ENCODE measurements at regions not wholly inside any gene's neighbourhood (a gene's known extent, or its start where the extent isn't known, plus 50 kb on each side); places are given as distances from the start of the nearest gene placed in this dataset.

DNA sequence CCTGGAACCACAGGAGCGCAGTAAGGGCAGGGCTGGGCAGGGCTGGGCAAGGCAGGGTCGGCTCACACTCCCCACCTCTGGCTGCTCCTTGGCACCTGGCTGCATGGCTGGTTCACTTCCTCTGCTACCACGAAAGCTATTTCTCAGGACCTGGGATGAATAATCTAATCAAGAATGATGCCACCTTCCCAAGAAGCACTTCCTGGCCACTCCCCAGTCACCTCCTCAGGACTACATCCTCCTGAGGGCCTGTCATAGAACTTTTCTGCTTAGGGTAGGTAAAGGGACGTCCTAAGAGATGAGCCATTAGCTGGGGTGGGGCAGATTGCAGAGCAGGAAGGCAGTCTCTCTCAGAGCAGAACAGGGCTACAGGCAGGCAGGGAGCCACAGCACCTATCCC, 288.2 kb upstream of the MAP3K1 start:
- Histone ChIP-seq H3K9me3 (no peaks in the 10 kb centered on the region), H3K27ac (no peak overlapping the region), H3K4me1 (peaks cover 0 to 12% of the 10 kb centered on the region in 2 donors), H3K36me3 (no peaks in the 10 kb centered on the region), H3K4me3 (no peak overlapping the region), H3K27me3 (no peaks in the 10 kb centered on the region)
- TF ChIP-seq, protein P1, sequence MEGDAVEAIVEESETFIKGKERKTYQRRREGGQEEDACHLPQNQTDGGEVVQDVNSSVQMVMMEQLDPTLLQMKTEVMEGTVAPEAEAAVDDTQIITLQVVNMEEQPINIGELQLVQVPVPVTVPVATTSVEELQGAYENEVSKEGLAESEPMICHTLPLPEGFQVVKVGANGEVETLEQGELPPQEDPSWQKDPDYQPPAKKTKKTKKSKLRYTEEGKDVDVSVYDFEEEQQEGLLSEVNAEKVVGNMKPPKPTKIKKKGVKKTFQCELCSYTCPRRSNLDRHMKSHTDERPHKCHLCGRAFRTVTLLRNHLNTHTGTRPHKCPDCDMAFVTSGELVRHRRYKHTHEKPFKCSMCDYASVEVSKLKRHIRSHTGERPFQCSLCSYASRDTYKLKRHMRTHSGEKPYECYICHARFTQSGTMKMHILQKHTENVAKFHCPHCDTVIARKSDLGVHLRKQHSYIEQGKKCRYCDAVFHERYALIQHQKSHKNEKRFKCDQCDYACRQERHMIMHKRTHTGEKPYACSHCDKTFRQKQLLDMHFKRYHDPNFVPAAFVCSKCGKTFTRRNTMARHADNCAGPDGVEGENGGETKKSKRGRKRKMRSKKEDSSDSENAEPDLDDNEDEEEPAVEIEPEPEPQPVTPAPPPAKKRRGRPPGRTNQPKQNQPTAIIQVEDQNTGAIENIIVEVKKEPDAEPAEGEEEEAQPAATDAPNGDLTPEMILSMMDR (IDR thresholded peaks at IDR 0.05) = no peak
- TF ChIP-seq POLR2A (IDR thresholded peaks at IDR 0.05) = no peak
- no peak for DNase-seq
- intact Hi-C loops (cut with DNase I; ENCODE audit: low total_unique reads) = no loop called here

DNA sequence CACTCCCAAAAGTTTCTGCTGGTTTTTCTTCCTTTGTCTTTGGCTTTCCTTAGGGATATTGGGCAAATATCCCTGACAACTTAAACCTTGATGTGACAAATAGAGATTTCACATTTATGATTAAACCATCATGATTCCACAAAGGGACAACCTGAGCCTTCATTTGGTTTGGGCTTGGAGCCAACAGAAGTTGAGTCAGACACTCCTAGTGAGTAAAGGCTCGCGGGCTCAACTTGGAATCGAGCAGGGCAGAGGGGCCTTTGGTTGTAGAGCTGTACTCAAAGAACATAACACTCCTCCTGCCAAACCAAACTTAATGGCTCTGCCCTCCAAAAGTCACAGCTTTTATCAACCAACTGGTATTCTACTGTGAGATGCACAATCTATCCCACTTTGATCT, 290.2 kb upstream of the MAP3K1 start:
- DNase-seq = peak in 1 of 2 donors; percentile 46
- intact Hi-C loops (cut with DNase I; ENCODE audit: low total_unique reads) = no loop called here
- H3K4me3 ChIP-seq = no peak overlapping the region
- H3K27ac ChIP-seq = no peak overlapping the region
- TF ChIP-seq, protein P1 (IDR thresholded peaks at IDR 0.05) = no peak
- no peak for TF ChIP-seq POLR2A (IDR thresholded peaks at IDR 0.05)
- no peaks in the 10 kb centered on the region for H3K9me3 ChIP-seq
- no peaks in the 10 kb centered on the region for H3K36me3 ChIP-seq
- H3K4me1 ChIP-seq = peaks cover 0 to 14% of the 10 kb centered on the region in 2 donors
- no peaks in the 10 kb centered on the region for H3K27me3 ChIP-seq

DNA sequence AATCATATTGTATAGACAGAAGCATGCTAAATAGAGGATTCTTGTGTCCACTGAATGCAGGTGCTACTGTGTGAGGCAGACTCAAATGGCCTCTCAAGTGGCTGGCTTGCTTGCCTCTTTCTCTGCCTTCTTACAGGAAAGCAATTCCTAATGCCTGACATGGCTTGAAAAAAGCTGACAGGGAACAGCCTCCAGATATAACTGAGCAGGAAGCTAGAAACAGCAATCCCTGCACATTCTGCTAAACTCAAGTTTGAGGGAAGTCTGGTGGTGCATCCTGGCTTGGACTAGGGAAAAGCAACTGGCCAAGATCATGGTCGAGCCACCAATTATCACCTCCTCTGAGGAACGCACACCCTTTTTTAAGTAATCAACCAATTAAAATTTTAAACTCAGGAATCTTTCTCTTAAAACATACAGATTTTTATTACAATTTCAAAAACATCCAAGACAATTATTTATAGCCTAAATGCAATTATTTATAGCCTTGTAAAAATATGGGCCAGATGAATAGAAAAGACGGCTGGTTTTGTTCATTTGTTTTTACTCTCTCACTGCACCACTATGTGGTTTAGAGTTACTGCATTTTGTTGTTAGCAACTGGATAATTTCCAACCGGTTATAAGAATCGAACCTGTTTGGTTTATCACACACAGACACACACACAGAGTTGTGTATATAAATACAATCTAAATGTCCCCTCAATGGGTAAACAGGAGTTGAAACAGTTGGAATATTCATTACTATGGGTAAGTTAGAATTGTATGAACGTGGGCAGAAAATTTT, 290.9 kb upstream of the ANKRD55 start:
- peak overlapping the region; percentile 62 to 64 for H3K27ac ChIP-seq
- H3K27me3 ChIP-seq = no peaks in the 10 kb centered on the region
- no peak overlapping the region for H3K4me3 ChIP-seq
- H3K4me1 ChIP-seq = peaks cover 0 to 14% of the 10 kb centered on the region in 2 donors
- H3K36me3 ChIP-seq = no peaks in the 10 kb centered on the region
- intact Hi-C loops (cut with DNase I; ENCODE audit: low total_unique reads) = no loop called here
- no peak for TF ChIP-seq POLR2A (IDR thresholded peaks at IDR 0.05)
- TF ChIP-seq, protein P1 (IDR thresholded peaks at IDR 0.05) = no peak
- DNase-seq = peak in 1 of 2 donors; percentile 36
- no peaks in the 10 kb centered on the region for H3K9me3 ChIP-seq

DNA sequence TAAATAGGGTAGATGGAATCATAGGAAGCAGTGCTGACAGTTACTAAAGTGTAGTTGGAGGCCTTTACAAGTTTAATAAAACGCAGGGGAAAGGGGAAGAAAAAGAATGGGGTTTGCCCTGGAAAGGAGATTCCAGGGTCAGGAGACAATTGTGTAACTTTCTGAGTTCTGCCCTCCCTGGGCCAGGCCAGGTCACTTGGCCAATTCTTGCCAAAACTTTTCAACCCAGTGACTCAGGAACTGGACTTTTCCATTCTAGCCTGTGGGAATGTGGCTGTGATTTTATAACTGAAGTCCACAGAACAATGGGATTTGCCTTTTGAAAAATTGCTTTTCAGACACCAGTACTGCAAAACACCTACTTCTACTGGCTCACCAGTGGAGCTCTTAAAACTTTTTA, 289.8 kb upstream of the ANKRD55 start:
- intact Hi-C loops (cut with DNase I; ENCODE audit: low total_unique reads) = no loop called here
- no peak overlapping the region for H3K4me3 ChIP-seq
- no peaks in the 10 kb centered on the region for H3K27me3 ChIP-seq
- DNase-seq = peak; percentile 40 to 58
- TF ChIP-seq POLR2A (IDR thresholded peaks at IDR 0.05) = no peak
- TF ChIP-seq, protein P1 (IDR thresholded peaks at IDR 0.05) = no peak
- H3K27ac ChIP-seq = peak overlapping the region; percentile 62 to 64
- H3K9me3 ChIP-seq = no peaks in the 10 kb centered on the region
- no peaks in the 10 kb centered on the region for H3K36me3 ChIP-seq
- H3K4me1 ChIP-seq = peaks cover 0 to 14% of the 10 kb centered on the region in 2 donors

DNA sequence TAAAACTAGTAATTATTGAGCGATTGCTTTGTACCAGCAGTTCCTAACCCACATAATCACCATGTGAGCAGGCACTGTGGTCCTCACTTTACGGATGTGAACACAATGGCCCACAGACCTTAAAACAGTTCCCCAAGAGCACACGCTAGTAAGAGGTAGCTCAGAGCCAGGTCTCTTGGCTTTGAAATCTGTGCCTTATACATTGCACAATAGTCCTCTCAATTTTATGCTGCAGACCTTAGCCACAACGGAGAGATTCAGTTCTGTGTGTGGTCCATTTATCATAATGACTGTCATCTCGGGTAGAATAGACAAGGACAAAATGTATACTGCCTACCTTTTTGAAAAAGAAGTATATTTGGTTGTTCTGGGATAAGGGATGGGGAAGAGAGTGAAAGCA, 289.0 kb upstream of the ANKRD55 start:
- no peak for DNase-seq
- peaks cover 0 to 14% of the 10 kb centered on the region in 2 donors for H3K4me1 ChIP-seq
- H3K4me3 ChIP-seq = no peak overlapping the region
- no peaks in the 10 kb centered on the region for H3K9me3 ChIP-seq
- H3K36me3 ChIP-seq = no peaks in the 10 kb centered on the region
- H3K27ac ChIP-seq = peak overlapping the region in 1 of 2 donors; percentile 64
- no peaks in the 10 kb centered on the region for H3K27me3 ChIP-seq
- TF ChIP-seq, protein P1 (IDR thresholded peaks at IDR 0.05) = no peak
- no peak for TF ChIP-seq POLR2A (IDR thresholded peaks at IDR 0.05)
- intact Hi-C loops (cut with DNase I; ENCODE audit: low total_unique reads) = no loop called here

Measured in uterus (tissue), 3 donors.